HG02759 (cell line): ENCODE measurements at regions not wholly inside any gene's neighbourhood (a gene's known extent, or its start where the extent isn't known, plus 50 kb on each side); places are given as distances from the start of the nearest gene placed in this dataset.
"Not testable (repeated sequence)": the region's sequence is repeated elsewhere in the genome, so short reads cannot be mapped to it uniquely, and the experiment has no call there.

Source experiments
- ATAC-seq: cut with Tn5 transposase; IDR thresholded peaks from one replicate; pipeline ENCODE4 v1.9.1; 2021; ENCODE audit warnings: mild to moderate bottlenecking, moderate library complexity; ENCODE audit not compliant: unreplicated experiment

- ATAC-seq = no peak
Measured at GRCh38 chr3:147333098-147333497, 73.2 kb downstream of the ZIC4 start.

GRCh38 chr3:147328711-147329110 is 77.6 kb downstream of the ZIC4 start:
- ATAC-seq = no peak

- no peak for ATAC-seq
Measured at GRCh38 chr3:147324356-147324755, 82.0 kb downstream of the ZIC4 start.

GRCh38 chr3:147318900-147319299 is 87.4 kb downstream of the ZIC4 start:
- ATAC-seq = no peak

- ATAC-seq = not testable (repeated sequence)
Measured at GRCh38 chr3:147317080-147317479, 89.3 kb downstream of the ZIC4 start.

- ATAC-seq = no peak
Measured at GRCh38 chr3:147313513-147313912, 92.8 kb downstream of the ZIC4 start.

GRCh38 chr3:147312786-147313280 is 93.5 kb downstream of the ZIC4 start:
- ATAC-seq = no peak

GRCh38 chr3:147311716-147312115 is 94.6 kb downstream of the ZIC4 start:
- no peak for ATAC-seq

- no peak for ATAC-seq
Measured at GRCh38 chr3:147305533-147306250, 100.7 kb downstream of the ZIC4 start.

GRCh38 chr3:147304756-147305155 is 101.6 kb downstream of the ZIC4 start:
- ATAC-seq = no peak

- ATAC-seq = no peak
Measured at GRCh38 chr3:147301781-147302180, 104.6 kb downstream of the ZIC4 start.

GRCh38 chr3:147299656-147300055 is 106.7 kb downstream of the ZIC4 start:
- ATAC-seq = no peak

- ATAC-seq = no peak
Measured at GRCh38 chr3:147298511-147298982, 107.8 kb downstream of the ZIC4 start.

- no peak for ATAC-seq
Measured at GRCh38 chr3:147297761-147298350, 108.5 kb downstream of the ZIC4 start.

GRCh38 chr3:147287370-147287769 is 119.0 kb downstream of the ZIC4 start:
- ATAC-seq = not testable (repeated sequence)

GRCh38 chr3:147269907-147270306 is 136.4 kb downstream of the ZIC4 start:
- no peak for ATAC-seq

- ATAC-seq = no peak
Measured at GRCh38 chr3:147267434-147267833, 138.9 kb downstream of the ZIC4 start.

GRCh38 chr3:147257944-147258343 is 148.4 kb downstream of the ZIC4 start:
- no peak for ATAC-seq

- ATAC-seq = no peak
Measured at GRCh38 chr3:147256739-147257138, 149.6 kb downstream of the ZIC4 start.

- ATAC-seq = no peak
Measured at GRCh38 chr3:147246906-147247305, 159.4 kb downstream of the ZIC4 start.

- not testable (repeated sequence) for ATAC-seq
Measured at GRCh38 chr3:147245638-147246037, 160.7 kb downstream of the ZIC4 start.

GRCh38 chr3:147245022-147245421 is 161.3 kb downstream of the ZIC4 start:
- not testable (repeated sequence) for ATAC-seq
